Breast epithelium (tissue), 4 donors: ENCODE measurements at regions not wholly inside any gene's neighbourhood (a gene's known extent, or its start where the extent isn't known, plus 50 kb on each side); places are given as distances from the start of the nearest gene placed in this dataset.

Source experiments
- DNase-seq, 2 donors: peaks; one replicate each; pipeline ENCODE4 v3.0.0-alpha.2; 2019; ENCODE audit warnings: low spot score in 2 of 2
- H3K27ac ChIP-seq, 2 donors: fragments of 200-600 bp; sonication (generic) in 1 of 2; one replicate each; pipeline ENCODE4 v1.5.1; 2016 to 2019; ENCODE audit warnings: mild to moderate bottlenecking in 1 of 2
- H3K27me3 ChIP-seq, 2 donors: fragments of 200-600 bp; sonication (generic) in 1 of 2; one replicate each; pipeline versions ENCODE4 v1.5.1 to v1.6.0; 2017 to 2019; ENCODE audit warnings: control low read depth in 1 of 2, mild to moderate bottlenecking in 1 of 2
- H3K36me3 ChIP-seq: fragments of 200-600 bp; one replicate; pipeline ENCODE4 v1.5.1; 2019
- H3K4me1 ChIP-seq, 2 donors: fragments of 200-600 bp; sonication (generic); one replicate each; pipeline ENCODE4 v1.5.1; 2016 to 2019; ENCODE audit warnings: control low read depth in 1 of 2
- H3K4me3 ChIP-seq, 3 donors: fragments of 200-600 bp; sonication (generic); 1 replicate in 2 of 3; 2 replicates in 1 of 3; pipeline ENCODE4 v1.5.1; 2016 to 2019; ENCODE audit warnings: mild to moderate bottlenecking in 3 of 3, moderate library complexity in 2 of 3
- H3K9me3 ChIP-seq, 2 donors: fragments of 200-600 bp; sonication (generic) in 1 of 2; one replicate each; pipeline ENCODE4 v1.5.1; 2016 to 2019; ENCODE audit warnings: control low read depth in 1 of 2
- CTCF ChIP-seq, 3 donors: fragments of 450-650 bp; IDR thresholded peaks; one replicate each; pipeline ENCODE4 v1.5.1; 2016 to 2017; ENCODE audit warnings: antibody characterized with exemption in 3 of 3, mild to moderate bottlenecking in 3 of 3, moderate library complexity in 3 of 3
- POLR2A ChIP-seq: fragments of 450-650 bp; IDR thresholded peaks from one replicate; pipeline ENCODE4 v1.6.1; 2016; ENCODE audit warnings: antibody characterized with exemption, mild to moderate bottlenecking, moderate library complexity
- POLR2AphosphoS5 ChIP-seq, 3 donors: sonication (generic); formaldehyde crosslinking; IDR thresholded peaks; one replicate each; pipeline ENCODE4 v1.6.1; 2017; ENCODE audit warnings: antibody characterized with exemption in 3 of 3
- intact Hi-C: fragments of 100-400 bp; cut with DNase I; formaldehyde crosslinking; loops from one replicate; pipeline ENCODE4 v1.15.1; 2023; ENCODE audit warnings: low total_unique reads

GRCh38 chr13:80633251-80633650, 292.3 kb upstream of the SPRY2 start:
- intact Hi-C loops, result no loop called here
- TF ChIP-seq CTCF (IDR thresholded peaks at IDR 0.05) (no peak), POLR2A (no peak), POLR2AphosphoS5 (IDR thresholded peaks at IDR 0.05) (no peak)
- Histone ChIP-seq H3K4me3 (no peak overlapping the region), H3K4me1 (no peaks in the 10 kb centered on the region), H3K9me3 (no peaks in the 10 kb centered on the region), H3K27me3 (no peaks in the 10 kb centered on the region), H3K27ac (no peak overlapping the region), H3K36me3 (no peaks in the 10 kb centered on the region)
- no peak for DNase-seq

GRCh38 chr13:80630685-80631121, 289.8 kb upstream of the SPRY2 start:
- Histone ChIP-seq H3K9me3 (no peaks in the 10 kb centered on the region), H3K36me3 (no peaks in the 10 kb centered on the region), H3K4me1 (no peaks in the 10 kb centered on the region), H3K4me3 (no peak overlapping the region), H3K27me3 (no peaks in the 10 kb centered on the region), H3K27ac (peak overlapping the region in 1 of 2 donors; percentile 54)
- TF ChIP-seq POLR2AphosphoS5 (IDR thresholded peaks at IDR 0.05) (peak in 1 of 3 donors; percentile 56), POLR2A (no peak), CTCF (IDR thresholded peaks at IDR 0.05) (no peak)
- DNase-seq, result no peak
- intact Hi-C loops, result no loop called here

GRCh38 chr13:80618781-80619180, 277.9 kb upstream of the SPRY2 start:
- TF ChIP-seq POLR2AphosphoS5 (IDR thresholded peaks at IDR 0.05), result no peak
- no peak for DNase-seq
- intact Hi-C loops, result no loop called here

GRCh38 chr13:80612804-80613203, 271.9 kb upstream of the SPRY2 start:
- DNase-seq, result no peak
- intact Hi-C loops, result no loop called here
- Histone ChIP-seq H3K9me3 (no peaks in the 10 kb centered on the region), H3K27ac (peak overlapping the region in 1 of 2 donors; percentile 20), H3K4me1 (no peaks in the 10 kb centered on the region), H3K36me3 (no peaks in the 10 kb centered on the region), H3K4me3 (no peak overlapping the region), H3K27me3 (no peaks in the 10 kb centered on the region)
- TF ChIP-seq POLR2A, result no peak
- TF ChIP-seq POLR2AphosphoS5 (IDR thresholded peaks at IDR 0.05), result no peak
- TF ChIP-seq CTCF (IDR thresholded peaks at IDR 0.05), result no peak

More at GRCh38 chr13:80618781-80619180, 277.9 kb upstream of the SPRY2 start:
- H3K4me3 ChIP-seq, result no peak overlapping the region
- H3K9me3 ChIP-seq, result no peaks in the 10 kb centered on the region
- no peaks in the 10 kb centered on the region for H3K27me3 ChIP-seq
- H3K4me1 ChIP-seq, result no peaks in the 10 kb centered on the region
- no peaks in the 10 kb centered on the region for H3K36me3 ChIP-seq
- no peak overlapping the region for H3K27ac ChIP-seq

- no peak for DNase-seq
- Histone ChIP-seq H3K4me1 (no peaks in the 10 kb centered on the region), H3K27ac (no peak overlapping the region), H3K4me3 (no peak overlapping the region), H3K36me3 (no peaks in the 10 kb centered on the region), H3K27me3 (no peaks in the 10 kb centered on the region), H3K9me3 (no peaks in the 10 kb centered on the region)
- intact Hi-C loops, result no loop called here
- no peak for TF ChIP-seq POLR2A
- no peak for TF ChIP-seq CTCF (IDR thresholded peaks at IDR 0.05)
- no peak for TF ChIP-seq POLR2AphosphoS5 (IDR thresholded peaks at IDR 0.05)
These were observed 270.4 kb upstream of the SPRY2 start for GRCh38 chr13:80611310-80611709.

- TF ChIP-seq POLR2AphosphoS5 (IDR thresholded peaks at IDR 0.05) (no peak), POLR2A (no peak), CTCF (IDR thresholded peaks at IDR 0.05) (no peak)
- no peaks in the 10 kb centered on the region for H3K4me1 ChIP-seq
- no peaks in the 10 kb centered on the region for H3K27me3 ChIP-seq
- H3K9me3 ChIP-seq, result no peaks in the 10 kb centered on the region
- H3K27ac ChIP-seq, result no peak overlapping the region
- H3K4me3 ChIP-seq, result no peak overlapping the region
- no peak for DNase-seq
- intact Hi-C loops, result no loop called here
- H3K36me3 ChIP-seq, result no peaks in the 10 kb centered on the region
These were observed 264.8 kb upstream of the SPRY2 start for GRCh38 chr13:80605716-80606115.
